HEK293T (cell line): ENCODE measurements at regions not wholly inside any gene's neighbourhood (a gene's known extent, or its start where the extent isn't known, plus 50 kb on each side); places are given as distances from the start of the nearest gene placed in this dataset.

Experiments used
- CTCF ChIA-PET: fragments of 350-600 bp; formaldehyde crosslinking; extraction: SDS; loops from one replicate; lab custom pipeline; 2021; ENCODE audit warnings: antibody characterized with exemption, inconsistent platforms; lab: Yijun Ruan, JAX
- POLR2A ChIA-PET: fragments of 350-600 bp; formaldehyde crosslinking; extraction: SDS; loops from one replicate; lab custom pipeline; 2020; ENCODE audit warnings: antibody characterized with exemption, inconsistent platforms; lab: Yijun Ruan, JAX
- DNase-seq: peaks from one replicate; pipeline ENCODE4 v3.0.0; 2012; ENCODE audit warnings: mixed read lengths; ENCODE audit errors: extremely low spot score
- ARNT ChIP-seq: fragments of 450-650 bp; IDR thresholded peaks from 2 replicates; pipeline ENCODE4 v1.6.1; 2017; ENCODE audit warnings: mild to moderate bottlenecking
- BHLHE40 ChIP-seq: fragments of 450-650 bp; IDR thresholded peaks from 2 replicates; pipeline ENCODE4 v1.6.1; 2016; ENCODE audit warnings: mild to moderate bottlenecking, moderate library complexity, borderline replicate concordance
- CTBP1 ChIP-seq: fragments of 450-650 bp; IDR thresholded peaks from 2 replicates; pipeline ENCODE4 v1.6.1; 2016; ENCODE audit warnings: borderline replicate concordance
- ELF4 ChIP-seq: fragments of 450-650 bp; IDR thresholded peaks from 2 replicates; pipeline ENCODE4 v1.6.1; 2017; ENCODE audit warnings: antibody characterized with exemption
- FOXA1 ChIP-seq: fragments of 450-650 bp; IDR thresholded peaks from 2 replicates; pipeline ENCODE4 v1.6.1; 2016; ENCODE audit warnings: mild to moderate bottlenecking
- FOXK2 ChIP-seq: fragments of 450-650 bp; IDR thresholded peaks from 2 replicates; pipeline ENCODE4 v1.6.1; 2016; ENCODE audit warnings: mild to moderate bottlenecking
- FOXM1 ChIP-seq: fragments of 450-650 bp; IDR thresholded peaks from 2 replicates; pipeline ENCODE4 v1.6.1; 2017; ENCODE audit warnings: mild to moderate bottlenecking, borderline replicate concordance
- HDGF ChIP-seq: fragments of 450-650 bp; IDR thresholded peaks from 2 replicates; pipeline ENCODE4 v1.6.1; 2017; ENCODE audit warnings: antibody characterized with exemption, borderline replicate concordance
- L3MBTL2 ChIP-seq: fragments of 450-650 bp; conservative IDR thresholded peaks from 2 replicates; pipeline ENCODE4 v1.6.1; 2016; ENCODE audit warnings: mild to moderate bottlenecking
- LEF1 ChIP-seq: fragments of 450-650 bp; IDR thresholded peaks from 2 replicates; pipeline ENCODE4 v1.6.1; 2017; ENCODE audit warnings: mild to moderate bottlenecking, borderline replicate concordance
- NFRKB ChIP-seq: fragments of 450-650 bp; IDR thresholded peaks from 2 replicates; pipeline ENCODE4 v1.6.1; 2016; ENCODE audit warnings: mild to moderate bottlenecking, moderate library complexity
- PKNOX1 ChIP-seq: fragments of 450-650 bp; IDR thresholded peaks from 2 replicates; pipeline ENCODE4 v1.6.1; 2016
- SP1 ChIP-seq: fragments of 450-650 bp; IDR thresholded peaks from 2 replicates; pipeline ENCODE4 v1.6.1; 2017
- SUZ12 ChIP-seq: fragments of 450-650 bp; IDR thresholded peaks from 2 replicates; pipeline ENCODE4 v1.6.1; 2016; ENCODE audit warnings: mild to moderate bottlenecking
- TARDBP ChIP-seq: fragments of 450-650 bp; IDR thresholded peaks from 2 replicates; pipeline ENCODE4 v1.6.1; 2016
- ZNF384 ChIP-seq: fragments of 450-650 bp; IDR thresholded peaks from 2 replicates; pipeline ENCODE4 v1.6.1; 2016

GRCh38 chr14:65959563-65960024, 526.6 kb upstream of the CCDC196 start:
- no peak for DNase-seq
- CTCF ChIA-PET = interaction anchor here (0.7 to 3.3 kb wide), 6 partner anchors 9 to 797 kb away, joined by 3 to 16 read pairs (median 5); no protein-coding TSS in a partner anchor
- TF ChIP-seq ELF4 (no peak), ARNT (no peak), FOXM1 (no peak), FOXA1 (no peak), LEF1 (no peak), FOXK2 (no peak), CTBP1 (no peak)
- POLR2A ChIA-PET = interaction anchor here (0.6 kb wide), 1 partner anchor 19 kb away, joined by 3 read pairs; no protein-coding TSS in a partner anchor

DNA sequence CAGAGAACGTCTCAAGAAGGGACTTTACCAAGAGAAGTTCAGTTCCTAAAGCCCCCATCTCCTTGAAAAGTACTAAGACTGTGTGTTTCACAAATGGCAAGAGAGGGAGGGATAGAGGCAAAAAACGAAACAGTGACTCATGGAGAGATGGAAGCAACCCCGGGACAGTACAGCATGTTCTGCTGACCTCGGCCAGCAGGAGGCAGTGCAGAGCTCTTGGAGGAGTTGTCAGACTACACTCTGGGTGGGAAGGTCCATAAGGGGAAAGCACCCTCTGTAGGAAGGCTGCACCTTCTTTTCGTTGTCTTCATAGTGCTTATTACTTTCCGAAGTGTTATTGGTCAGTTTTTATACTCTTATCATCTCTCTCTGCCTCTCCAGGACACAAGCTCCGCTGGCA, 525.2 kb upstream of the CCDC196 start:
- TF ChIP-seq LEF1 (no peak), SP1 (no peak), FOXK2 (no peak), FOXM1 (no peak), SUZ12 (no peak), CTBP1 (no peak), NFRKB (no peak), ZNF384 (no peak), ARNT (no peak), ELF4 (no peak), TARDBP (no peak), L3MBTL2 (no peak), FOXA1 (no peak), BHLHE40 (no peak), HDGF (no peak), PKNOX1 (no peak)
- ChIA-PET CTCF (interaction anchor here (0.6 to 3.3 kb wide), 13 partner anchors 10 to 796 kb away, joined by 3 to 16 read pairs (median 4); no protein-coding TSS in a partner anchor), POLR2A (interaction anchor here (0.9 kb wide), 1 partner anchor 550 kb away, joined by 4 read pairs; no protein-coding TSS in a partner anchor)
- peak; percentile 70 for DNase-seq

GRCh38 chr14:65962952-65963351, 523.2 kb upstream of the CCDC196 start:
- CTCF ChIA-PET = no interaction called here
- POLR2A ChIA-PET = no interaction called here
- no peak for DNase-seq
- TF ChIP-seq FOXA1 = no peak
- TF ChIP-seq SP1 = no peak
- TF ChIP-seq BHLHE40 = no peak

DNA sequence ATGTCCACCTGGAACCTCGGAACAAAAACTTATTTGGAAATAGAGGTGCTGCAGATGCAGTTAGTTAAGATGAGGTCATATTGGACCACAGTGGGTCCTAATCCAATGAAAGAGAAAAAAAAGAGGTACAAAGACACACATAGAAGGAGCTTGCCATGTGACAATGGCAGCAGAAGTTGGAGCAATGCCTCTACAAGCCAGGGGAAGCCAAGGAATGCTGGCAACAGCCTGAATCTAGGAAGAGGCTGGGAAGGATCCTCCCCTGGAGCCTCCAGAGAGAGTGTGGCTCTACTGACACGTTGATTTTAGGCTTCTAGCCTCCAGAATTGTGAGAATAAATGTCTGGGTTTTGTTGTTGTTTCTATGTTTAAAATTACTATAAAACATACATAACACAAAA, 521.8 kb upstream of the CCDC196 start:
- ChIA-PET POLR2A (no interaction called here), CTCF (no interaction called here)
- TF ChIP-seq FOXA1 = no peak
- TF ChIP-seq ELF4 = no peak
- TF ChIP-seq ARNT = no peak
- no peak for TF ChIP-seq FOXM1
- no peak for TF ChIP-seq TARDBP
- TF ChIP-seq PKNOX1 = no peak
- TF ChIP-seq NFRKB = no peak
- no peak for DNase-seq

DNA sequence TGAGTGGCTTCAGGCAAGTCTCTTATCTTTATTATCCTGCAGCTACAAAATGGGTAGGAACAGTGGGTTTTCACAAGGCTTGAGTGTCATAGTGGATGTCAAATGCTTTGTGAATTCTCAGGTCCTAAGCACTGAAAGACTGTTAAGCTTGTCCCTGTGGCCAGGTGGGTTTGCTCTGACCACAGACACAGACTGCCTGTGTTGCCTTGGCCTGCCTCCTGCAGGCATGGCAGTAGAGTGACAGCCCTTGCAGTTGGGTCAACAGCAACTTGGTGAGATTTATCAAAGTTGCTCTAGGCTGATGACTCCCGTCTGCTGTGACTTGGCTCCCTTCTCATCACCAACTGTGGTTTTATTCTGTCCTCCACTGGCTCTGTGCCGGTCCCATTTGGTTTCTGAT, 520.0 kb upstream of the CCDC196 start:
- CTCF ChIA-PET = interaction anchor here (1.0 kb wide), 1 partner anchor 104 kb away, joined by 3 read pairs; no protein-coding TSS in a partner anchor
- TF ChIP-seq L3MBTL2 (no peak), ARNT (no peak), PKNOX1 (no peak), FOXA1 (no peak), ELF4 (no peak), CTBP1 (no peak), NFRKB (no peak), BHLHE40 (no peak), LEF1 (no peak), FOXK2 (no peak), ZNF384 (no peak), SUZ12 (no peak), FOXM1 (no peak), TARDBP (no peak)
- no peak for DNase-seq
- POLR2A ChIA-PET = no interaction called here

DNA sequence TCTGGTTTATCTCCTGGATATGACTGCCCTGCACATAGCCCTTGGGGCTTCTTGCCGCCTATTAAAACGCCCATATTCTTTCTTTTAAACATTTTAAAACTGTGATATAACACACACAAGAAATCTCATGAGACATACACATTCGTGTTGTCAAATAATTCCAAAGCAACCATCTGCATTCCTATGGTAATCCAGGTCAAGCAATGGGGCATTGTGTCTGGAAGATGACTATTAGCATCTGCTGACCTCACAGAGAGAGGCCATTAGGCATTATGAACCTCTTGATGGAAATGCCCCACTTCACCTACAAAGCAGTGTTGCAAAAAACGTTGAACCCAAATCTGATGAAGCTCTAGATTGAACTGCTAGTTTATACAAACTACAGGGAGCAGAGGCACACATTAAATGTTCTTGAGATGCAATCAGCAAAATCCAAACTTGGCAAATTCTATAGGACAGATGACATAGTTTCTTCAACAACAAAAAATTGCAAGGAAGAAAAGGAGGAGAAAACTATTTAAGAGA, 513.8 kb upstream of the CCDC196 start:
- ChIA-PET POLR2A (no interaction called here), CTCF (no interaction called here)
- DNase-seq = no peak
- TF ChIP-seq CTBP1 = no peak
- no peak for TF ChIP-seq ELF4
- no peak for TF ChIP-seq SUZ12
- TF ChIP-seq FOXK2 = no peak
- TF ChIP-seq HDGF = no peak

DNA sequence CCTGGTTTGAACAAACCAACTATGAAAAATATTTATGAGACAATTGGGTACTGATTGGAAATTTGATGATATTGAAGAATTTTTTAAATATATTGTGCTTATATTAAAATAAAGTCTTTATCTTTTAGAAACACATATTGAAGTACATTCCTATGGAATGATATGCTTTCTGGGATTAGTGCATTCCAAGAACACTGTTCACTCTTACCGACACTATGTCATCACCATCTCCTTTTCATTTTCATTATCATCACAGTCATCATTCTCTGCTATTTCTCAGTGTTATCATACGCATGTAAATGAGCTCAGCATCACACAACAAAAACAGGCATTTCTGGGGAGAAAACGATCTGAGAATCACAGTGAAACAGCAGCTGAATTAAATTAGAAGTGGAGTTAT, 513.3 kb upstream of the CCDC196 start:
- DNase-seq = no peak

More for the DNA sequence above, 513.3 kb upstream of the CCDC196 start:
- TF ChIP-seq TARDBP = no peak
- no peak for TF ChIP-seq HDGF
- TF ChIP-seq L3MBTL2 = no peak
- TF ChIP-seq CTBP1 = no peak
- no peak for TF ChIP-seq FOXM1
- no peak for TF ChIP-seq SP1
- no peak for TF ChIP-seq PKNOX1
- TF ChIP-seq ZNF384 = no peak
- TF ChIP-seq LEF1 = no peak
- no peak for TF ChIP-seq FOXA1
- no peak for TF ChIP-seq ARNT
- TF ChIP-seq BHLHE40 = no peak
- TF ChIP-seq SUZ12 = no peak
- TF ChIP-seq NFRKB = no peak
- POLR2A ChIA-PET = no interaction called here
- CTCF ChIA-PET = no interaction called here
